Natural killer cell (primary cell): ENCODE measurements at regions not wholly inside any gene's neighbourhood (a gene's known extent, or its start where the extent isn't known, plus 50 kb on each side); places are given as distances from the start of the nearest gene placed in this dataset.

Experiments used
- ATAC-seq, 3 donors: fragments of 150-1000 bp in 2 of 3; fragments of 200-7000 bp in 1 of 3; cut with Tn5 transposase; 1 replicate in 1 of 3; 2 replicates in 2 of 3; pipeline ENCODE4 v1.10.0; 2021; ENCODE audit warnings: mild to moderate bottlenecking in 2 of 3, moderate library complexity in 2 of 3
- DNase-seq, 2 donors: peaks; one replicate each; pipeline versions ENCODE4 v3.0.0 to v3.0.0-alpha.2; 2013 to 2021; ENCODE audit warnings: mixed read lengths in 1 of 2
- H3K27ac ChIP-seq: one replicate; pipeline ENCODE4 v1.5.1; 2013; ENCODE audit warnings: mild to moderate bottlenecking, low read length
- H3K27me3 ChIP-seq: one replicate; pipeline ENCODE4 v1.6.1; 2013; ENCODE audit warnings: low read length; ENCODE audit not compliant: control insufficient read depth, insufficient read depth
- H3K36me3 ChIP-seq: one replicate; pipeline ENCODE4 v1.6.1; 2013; ENCODE audit warnings: low read length; ENCODE audit not compliant: control insufficient read depth, insufficient read depth
- H3K4me1 ChIP-seq: one replicate; pipeline ENCODE4 v1.6.1; 2013; ENCODE audit warnings: low read length; ENCODE audit not compliant: control insufficient read depth, insufficient read depth
- H3K4me3 ChIP-seq: one replicate; pipeline ENCODE4 v1.5.1; 2013; ENCODE audit warnings: low read length
- H3K9me3 ChIP-seq: one replicate; pipeline ENCODE4 v1.6.1; 2013; ENCODE audit warnings: low read length; ENCODE audit not compliant: control insufficient read depth, insufficient read depth
- H3K27ac Mint-ChIP-seq, 2 donors: one replicate each; pipeline ENCODE4 v1.8.0; 2022; ENCODE audit warnings: mild to moderate bottlenecking in 2 of 2, mixed read lengths in 2 of 2, moderate library complexity in 1 of 2
- H3K27me3 Mint-ChIP-seq, 2 donors: one replicate each; pipeline ENCODE4 v1.8.0; 2022; ENCODE audit warnings: low read depth in 2 of 2, mixed read lengths in 2 of 2
- H3K36me3 Mint-ChIP-seq: one replicate; pipeline ENCODE4 v1.8.0; 2022; ENCODE audit warnings: mixed read lengths
- H3K4me1 Mint-ChIP-seq, 2 donors: one replicate each; pipeline ENCODE4 v1.8.0; 2022; ENCODE audit warnings: mixed read lengths in 2 of 2
- H3K4me3 Mint-ChIP-seq: one replicate; pipeline ENCODE4 v1.8.0; 2022; ENCODE audit warnings: mild to moderate bottlenecking, moderate library complexity, mixed read lengths
- H3K9me3 Mint-ChIP-seq, 2 donors: one replicate each; pipeline ENCODE4 v1.8.0; 2022; ENCODE audit warnings: mixed read lengths in 2 of 2
- WGBS: methylation state at CpG from one replicate; pipeline ENCODE4 v1.1.7; 2013; ENCODE audit warnings: missing lambda C conversion rate; ENCODE audit not compliant: insufficient coverage; 5-methylcytosine and 5-hydroxymethylcytosine counted together
- intact Hi-C: fragments of 100-400 bp; cut with micrococcal nuclease; formaldehyde crosslinking; loops from one replicate; pipeline ENCODE4 v1.14.2; 2022
- TF ChIP-seq, protein P1 (sequence below): fragments of 200-600 bp; IDR thresholded peaks from one replicate; pipeline ENCODE4 v1.8.0; 2022; ENCODE audit warnings: antibody characterized with exemption

DNA sequence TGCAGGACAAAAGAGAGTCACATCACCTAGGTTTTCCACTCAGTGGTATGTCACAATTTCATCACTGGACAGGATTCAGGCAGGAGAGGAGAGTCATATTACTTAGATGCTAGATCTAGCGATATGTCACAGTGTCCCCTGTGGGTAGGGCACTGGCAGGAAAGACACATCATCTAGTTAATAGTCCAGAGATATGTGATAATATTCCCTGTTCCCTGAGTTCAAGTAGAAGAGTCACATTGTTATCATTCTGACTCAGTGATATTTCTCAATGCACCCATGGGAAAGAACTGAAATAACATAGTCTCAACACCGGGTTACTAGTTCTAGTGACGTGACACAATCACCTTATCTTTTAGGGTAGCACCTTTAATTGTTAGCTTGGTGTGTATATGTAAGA lies 944.0 kb upstream of the TSPY4 start:
- H3K36me3 Mint-ChIP-seq, result no peaks in the 10 kb centered on the region
- no CpG with 5 or more reads among the region's 3 CpGs for WGBS

DNA sequence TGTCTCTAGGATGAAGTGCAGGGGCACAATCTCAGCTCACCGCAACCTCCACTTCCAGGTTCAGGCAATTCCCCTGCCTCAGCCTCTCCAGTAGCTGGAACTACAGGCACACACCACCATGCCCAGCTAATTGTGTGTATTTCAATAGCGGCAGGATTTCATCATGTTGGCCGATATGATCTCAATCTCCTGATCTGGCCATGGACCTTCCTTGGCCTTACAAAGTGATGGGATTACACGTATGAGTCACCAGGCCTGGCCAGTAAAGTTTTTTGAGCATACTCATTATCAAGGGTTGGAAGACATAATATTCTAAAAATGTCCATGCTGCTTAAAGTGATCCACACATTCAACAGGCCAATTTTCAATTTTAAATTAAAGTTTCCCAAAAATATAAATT lies 914.4 kb upstream of the TSPY4 start:
- Histone ChIP-seq H3K4me3 (no peak overlapping the region), H3K9me3 (no peaks in the 10 kb centered on the region), H3K27me3 (no peaks in the 10 kb centered on the region), H3K4me1 (no peaks in the 10 kb centered on the region), H3K27ac (no peak overlapping the region), H3K36me3 (no peaks in the 10 kb centered on the region)
- Mint-ChIP-seq H3K4me3 (no peak overlapping the region), H3K36me3 (no peaks in the 10 kb centered on the region), H3K9me3 (no peaks in the 10 kb centered on the region), H3K27ac (no peak overlapping the region), H3K27me3 (no peaks in the 10 kb centered on the region), H3K4me1 (no peaks in the 10 kb centered on the region)
- TF ChIP-seq, protein P1, sequence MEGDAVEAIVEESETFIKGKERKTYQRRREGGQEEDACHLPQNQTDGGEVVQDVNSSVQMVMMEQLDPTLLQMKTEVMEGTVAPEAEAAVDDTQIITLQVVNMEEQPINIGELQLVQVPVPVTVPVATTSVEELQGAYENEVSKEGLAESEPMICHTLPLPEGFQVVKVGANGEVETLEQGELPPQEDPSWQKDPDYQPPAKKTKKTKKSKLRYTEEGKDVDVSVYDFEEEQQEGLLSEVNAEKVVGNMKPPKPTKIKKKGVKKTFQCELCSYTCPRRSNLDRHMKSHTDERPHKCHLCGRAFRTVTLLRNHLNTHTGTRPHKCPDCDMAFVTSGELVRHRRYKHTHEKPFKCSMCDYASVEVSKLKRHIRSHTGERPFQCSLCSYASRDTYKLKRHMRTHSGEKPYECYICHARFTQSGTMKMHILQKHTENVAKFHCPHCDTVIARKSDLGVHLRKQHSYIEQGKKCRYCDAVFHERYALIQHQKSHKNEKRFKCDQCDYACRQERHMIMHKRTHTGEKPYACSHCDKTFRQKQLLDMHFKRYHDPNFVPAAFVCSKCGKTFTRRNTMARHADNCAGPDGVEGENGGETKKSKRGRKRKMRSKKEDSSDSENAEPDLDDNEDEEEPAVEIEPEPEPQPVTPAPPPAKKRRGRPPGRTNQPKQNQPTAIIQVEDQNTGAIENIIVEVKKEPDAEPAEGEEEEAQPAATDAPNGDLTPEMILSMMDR, result no peak
- ATAC-seq (no peak), DNase-seq (no peak)
- intact Hi-C loops, result no loop called here
- WGBS, result 93% methylated on average over 4 of the region's 4 CpGs

More for the DNA sequence above, 944.0 kb upstream of the TSPY4 start:
- DNase-seq, result no peak
- no peak overlapping the region for H3K4me3 Mint-ChIP-seq
- Histone ChIP-seq H3K4me3 (no peak overlapping the region), H3K4me1 (no peaks in the 10 kb centered on the region), H3K27ac (no peak overlapping the region), H3K27me3 (no peaks in the 10 kb centered on the region), H3K9me3 (no peaks in the 10 kb centered on the region), H3K36me3 (no peaks in the 10 kb centered on the region)
- TF ChIP-seq, protein P1, result no peak
- no peaks in the 10 kb centered on the region for H3K9me3 Mint-ChIP-seq
- no peak for ATAC-seq
- no peak overlapping the region for H3K27ac Mint-ChIP-seq
- H3K27me3 Mint-ChIP-seq, result no peaks in the 10 kb centered on the region
- intact Hi-C loops, result no loop called here
- H3K4me1 Mint-ChIP-seq, result no peaks in the 10 kb centered on the region

- H3K36me3 ChIP-seq, result no peaks in the 10 kb centered on the region
- TF ChIP-seq, protein P1, result no peak
- H3K27me3 ChIP-seq, result no peaks in the 10 kb centered on the region
- H3K27ac ChIP-seq, result no peak overlapping the region
- no peak for DNase-seq
- no peaks in the 10 kb centered on the region for H3K9me3 ChIP-seq
- ATAC-seq, result no peak
- no peak overlapping the region for H3K4me3 ChIP-seq
- H3K27ac Mint-ChIP-seq, result no peak overlapping the region
- H3K36me3 Mint-ChIP-seq, result no peaks in the 10 kb centered on the region
- H3K27me3 Mint-ChIP-seq, result no peaks in the 10 kb centered on the region
- intact Hi-C loops, result no loop called here
- H3K4me1 Mint-ChIP-seq, result no peaks in the 10 kb centered on the region
- no peaks in the 10 kb centered on the region for H3K4me1 ChIP-seq
- no peak overlapping the region for H3K4me3 Mint-ChIP-seq
- H3K9me3 Mint-ChIP-seq, result no peaks in the 10 kb centered on the region
Measured at GRCh38 chrY:8426433-8426832, 910.8 kb upstream of the TSPY4 start.

DNA sequence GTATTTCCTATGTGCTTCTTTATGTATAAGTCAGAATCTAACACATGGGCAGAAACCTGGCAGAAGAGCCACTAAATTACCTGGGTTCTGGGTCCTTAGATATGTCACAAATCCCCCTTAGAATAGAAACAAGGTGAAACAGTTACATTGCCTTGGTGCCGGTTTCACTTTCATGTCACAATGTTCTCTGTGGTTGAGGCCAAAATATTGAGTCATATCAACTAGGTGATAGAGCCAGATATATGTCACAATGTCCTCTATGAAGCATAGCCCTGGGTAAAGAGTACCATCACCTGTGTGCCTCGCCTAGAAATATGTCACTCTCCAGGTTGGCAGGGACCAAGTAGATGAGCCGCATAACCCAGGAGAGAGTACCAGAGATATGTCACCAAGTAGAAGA lies 899.8 kb upstream of the TSPY4 start:
- no peaks in the 10 kb centered on the region for H3K4me1 ChIP-seq

More for the DNA sequence above, 899.8 kb upstream of the TSPY4 start:
- Histone ChIP-seq H3K27ac (no peak overlapping the region), H3K36me3 (no peaks in the 10 kb centered on the region), H3K27me3 (no peaks in the 10 kb centered on the region), H3K4me3 (no peak overlapping the region), H3K9me3 (no peaks in the 10 kb centered on the region)
- WGBS, result 69% methylated on average over 3 of the region's 3 CpGs
- Mint-ChIP-seq H3K4me1 (no peaks in the 10 kb centered on the region), H3K4me3 (no peak overlapping the region), H3K9me3 (no peaks in the 10 kb centered on the region), H3K36me3 (no peaks in the 10 kb centered on the region), H3K27me3 (no peaks in the 10 kb centered on the region), H3K27ac (no peak overlapping the region)
- ATAC-seq (no peak), DNase-seq (no peak)
- TF ChIP-seq, protein P1, result no peak
- intact Hi-C loops, result no loop called here
